SKM-1 treated with dmso at 0.1 percent for 144 hours (cell line): ENCODE measurements at regions not wholly inside any gene's neighbourhood (a gene's known extent, or its start where the extent isn't known, plus 50 kb on each side); places are given as distances from the start of the nearest gene placed in this dataset.

ENCODE experiments used
- DNase-seq: peaks from one replicate; lab custom pipeline; 2025; ENCODE audit not compliant: unreplicated experiment; lab: John Stamatoyannopoulos, UW

GRCh38 chr15:85847031-85847430 lies 52.3 kb upstream of the KLHL25 start:
- DNase-seq = no peak

- DNase-seq = no peak
These were observed 55.2 kb upstream of the KLHL25 start for GRCh38 chr15:85849946-85850345.

GRCh38 chr15:85852969-85853368 lies 58.2 kb upstream of the KLHL25 start:
- DNase-seq = no peak

GRCh38 chr15:85854345-85855097 lies 59.8 kb upstream of the KLHL25 start:
- DNase-seq = peak; percentile 38

- DNase-seq = peak; percentile 48
These were observed 64.1 kb upstream of the KLHL25 start for GRCh38 chr15:85858586-85859375.

- no peak for DNase-seq
These were observed 64.9 kb upstream of the KLHL25 start for GRCh38 chr15:85859671-85860070.

GRCh38 chr15:85860394-85861161 lies 65.9 kb upstream of the KLHL25 start:
- DNase-seq = no peak

GRCh38 chr15:85865070-85865684 lies 70.5 kb upstream of the KLHL25 start:
- peak; percentile 25 for DNase-seq

- no peak for DNase-seq
These were observed 72.5 kb upstream of the KLHL25 start for GRCh38 chr15:85867250-85867649.

GRCh38 chr15:85869124-85869523 lies 74.4 kb upstream of the KLHL25 start:
- DNase-seq = no peak

GRCh38 chr15:85870216-85871014 lies 75.7 kb upstream of the KLHL25 start:
- no peak for DNase-seq

- DNase-seq = no peak
These were observed 76.8 kb upstream of the KLHL25 start for GRCh38 chr15:85871545-85871944.

GRCh38 chr15:85872125-85872524 lies 77.4 kb upstream of the KLHL25 start:
- no peak for DNase-seq

- DNase-seq = no peak
These were observed 79.5 kb upstream of the KLHL25 start for GRCh38 chr15:85874236-85874635.

- no peak for DNase-seq
These were observed 81.0 kb upstream of the KLHL25 start for GRCh38 chr15:85875756-85876155.

- DNase-seq = no peak
These were observed 84.1 kb upstream of the KLHL25 start for GRCh38 chr15:85878828-85879225.

- DNase-seq = no peak
These were observed 84.8 kb upstream of the KLHL25 start for GRCh38 chr15:85879334-85880163.

- no peak for DNase-seq
These were observed 85.9 kb upstream of the KLHL25 start for GRCh38 chr15:85880501-85881190.

GRCh38 chr15:85886309-85886811 lies 91.6 kb upstream of the KLHL25 start:
- no peak for DNase-seq
